Thyroid gland (tissue), 4 donors: ENCODE measurements at regions not wholly inside any gene's neighbourhood (a gene's known extent, or its start where the extent isn't known, plus 50 kb on each side); places are given as distances from the start of the nearest gene placed in this dataset.
"Not testable (repeated sequence)": the region's sequence is repeated elsewhere in the genome, so short reads cannot be mapped to it uniquely, and the experiment has no call there.

ENCODE experiments used
- DNase-seq, 2 donors: peaks; one replicate each; pipeline ENCODE4 v3.0.0-alpha.2; 2019
- H3K27ac ChIP-seq, 3 donors: fragments of 200-600 bp; sonication (generic); 1 replicate in 2 of 3; 2 replicates in 1 of 3; pipeline ENCODE4 v1.5.1; 2016 to 2019; ENCODE audit warnings: mild to moderate bottlenecking in 1 of 3, moderate library complexity in 1 of 3
- H3K27me3 ChIP-seq: fragments of 200-600 bp; sonication (generic); one replicate; pipeline ENCODE4 v1.5.1; 2019
- H3K36me3 ChIP-seq, 2 donors: fragments of 200-600 bp; sonication (generic); one replicate each; pipeline ENCODE4 v1.5.1; 2016 to 2019
- H3K4me1 ChIP-seq, 2 donors: fragments of 200-600 bp; sonication (generic); one replicate each; pipeline ENCODE4 v1.5.1; 2017 to 2019
- H3K4me3 ChIP-seq, 3 donors: fragments of 200-600 bp; sonication (generic); replicated peaks in 1 of 3; 1 replicate in 2 of 3; 2 replicates in 1 of 3; pipeline ENCODE4 v1.5.1; 2016; ENCODE audit warnings: mild to moderate bottlenecking in 1 of 3
- H3K9me3 ChIP-seq: fragments of 200-600 bp; sonication (generic); one replicate; pipeline ENCODE4 v1.5.1; 2017
- CTCF ChIP-seq, 6 experiments: fragments of 200-600 bp in 3 of 6; fragments of 450-650 bp in 3 of 6; sonication (generic) in 3 of 6; IDR thresholded peaks; one replicate each; pipeline ENCODE4 v1.5.1; 2016 to 2019; ENCODE audit warnings: antibody characterized with exemption in 6 of 6, mild to moderate bottlenecking in 2 of 6, inconsistent platforms in 1 of 6, moderate library complexity in 1 of 6
- POLR2A ChIP-seq, 2 donors: fragments of 450-650 bp; IDR thresholded peaks; one replicate each; pipeline ENCODE4 v1.6.1; 2017; ENCODE audit warnings: antibody characterized with exemption in 2 of 2, mild to moderate bottlenecking in 2 of 2, moderate library complexity in 1 of 2
- WGBS, 2 donors: methylation state at CpG; one replicate each; pipeline ENCODE4 v1.1.5; 2017; 5-methylcytosine and 5-hydroxymethylcytosine counted together
- intact Hi-C: fragments of 100-400 bp; cut with DNase I; formaldehyde crosslinking; loops from one replicate; pipeline ENCODE4 v1.15.1; 2023

- TF ChIP-seq POLR2A (IDR thresholded peaks at IDR 0.05) (no peak), CTCF (IDR thresholded peaks at IDR 0.05) (no peak)
- peaks cover 0 to 1% of the 10 kb centered on the region in 2 donors for H3K4me1 ChIP-seq
- DNase-seq, result no peak
- H3K27me3 ChIP-seq, result no peaks in the 10 kb centered on the region
- no peaks in the 10 kb centered on the region for H3K36me3 ChIP-seq
- intact Hi-C loops, result no loop called here
- no peaks in the 10 kb centered on the region for H3K9me3 ChIP-seq
- H3K27ac ChIP-seq, result no peak overlapping the region
- WGBS, 2 donors, result 77 to 84% methylated on average over 2 of the region's 2 CpGs
- no peak overlapping the region for H3K4me3 ChIP-seq
Measured at GRCh38 chr5:17748201-17748600, 113.9 kb downstream of the TAF11L14 start.

- intact Hi-C loops, result no loop called here
- Histone ChIP-seq H3K4me1 (no peaks in the 10 kb centered on the region), H3K4me3 (no peak overlapping the region), H3K9me3 (no peaks in the 10 kb centered on the region), H3K27me3 (no peaks in the 10 kb centered on the region), H3K27ac (no peak overlapping the region), H3K36me3 (no peaks in the 10 kb centered on the region)
- WGBS, 2 donors, result 69 to 85% methylated on average over 1 of the region's 1 CpG
- no peak for TF ChIP-seq POLR2A (IDR thresholded peaks at IDR 0.05)
- TF ChIP-seq CTCF (IDR thresholded peaks at IDR 0.05), result no peak
- no peak for DNase-seq
Measured at GRCh38 chr5:17748941-17749340, 114.7 kb downstream of the TAF11L14 start.

- H3K4me3 ChIP-seq, H3K9me3 ChIP-seq, intact Hi-C loops, H3K27ac ChIP-seq, DNase-seq, H3K4me1 ChIP-seq, H3K36me3 ChIP-seq, H3K27me3 ChIP-seq: not testable (repeated sequence)
- 91 to 92% methylated on average over 12 of the region's 12 CpGs for WGBS, 2 donors
Measured at GRCh38 chr5:17755406-17755805, 121.1 kb downstream of the TAF11L14 start.

- 68 to 69% methylated on average over 4 of the region's 4 CpGs for WGBS, 2 donors
- no peaks in the 10 kb centered on the region for H3K27me3 ChIP-seq
- no peaks in the 10 kb centered on the region for H3K36me3 ChIP-seq
Measured at GRCh38 chr5:17761326-17761725, 127.1 kb downstream of the TAF11L14 start.

GRCh38 chr5:17763301-17763700 is 129.0 kb downstream of the TAF11L14 start:
- Histone ChIP-seq H3K9me3 (no peaks in the 10 kb centered on the region), H3K4me3 (no peak overlapping the region), H3K27ac (no peak overlapping the region), H3K27me3 (no peaks in the 10 kb centered on the region), H3K36me3 (no peaks in the 10 kb centered on the region), H3K4me1 (no peaks in the 10 kb centered on the region)
- DNase-seq, result no peak
- TF ChIP-seq CTCF (IDR thresholded peaks at IDR 0.05), result no peak
- TF ChIP-seq POLR2A (IDR thresholded peaks at IDR 0.05), result no peak
- WGBS, 2 donors, result 90 to 98% methylated on average over 1 of the region's 1 CpG
- intact Hi-C loops, result no loop called here

More at GRCh38 chr5:17761326-17761725, 127.1 kb downstream of the TAF11L14 start:
- Histone ChIP-seq H3K4me1 (no peaks in the 10 kb centered on the region), H3K4me3 (no peak overlapping the region), H3K9me3 (no peaks in the 10 kb centered on the region), H3K27ac (no peak overlapping the region)
- DNase-seq, result no peak
- TF ChIP-seq POLR2A (IDR thresholded peaks at IDR 0.05) (no peak), CTCF (IDR thresholded peaks at IDR 0.05) (no peak)
- intact Hi-C loops, result no loop called here

GRCh38 chr5:17766031-17766430 is 131.8 kb downstream of the TAF11L14 start:
- H3K27ac ChIP-seq, result no peak overlapping the region
- WGBS, 2 donors, result 97 to 100% methylated on average over 2 of the region's 2 CpGs
- no peak overlapping the region for H3K4me3 ChIP-seq
- DNase-seq, result no peak
- no peak for TF ChIP-seq CTCF (IDR thresholded peaks at IDR 0.05)
- no peak for TF ChIP-seq POLR2A (IDR thresholded peaks at IDR 0.05)
- no peaks in the 10 kb centered on the region for H3K36me3 ChIP-seq
- H3K4me1 ChIP-seq, result no peaks in the 10 kb centered on the region
- no peaks in the 10 kb centered on the region for H3K9me3 ChIP-seq
- intact Hi-C loops, result no loop called here
- H3K27me3 ChIP-seq, result no peaks in the 10 kb centered on the region
